ENCODE measurements at regions not wholly inside any gene's neighbourhood (a gene's known extent, or its start where the extent isn't known, plus 50 kb on each side); places are given as distances from the start of the nearest gene placed in this dataset.

DNA sequence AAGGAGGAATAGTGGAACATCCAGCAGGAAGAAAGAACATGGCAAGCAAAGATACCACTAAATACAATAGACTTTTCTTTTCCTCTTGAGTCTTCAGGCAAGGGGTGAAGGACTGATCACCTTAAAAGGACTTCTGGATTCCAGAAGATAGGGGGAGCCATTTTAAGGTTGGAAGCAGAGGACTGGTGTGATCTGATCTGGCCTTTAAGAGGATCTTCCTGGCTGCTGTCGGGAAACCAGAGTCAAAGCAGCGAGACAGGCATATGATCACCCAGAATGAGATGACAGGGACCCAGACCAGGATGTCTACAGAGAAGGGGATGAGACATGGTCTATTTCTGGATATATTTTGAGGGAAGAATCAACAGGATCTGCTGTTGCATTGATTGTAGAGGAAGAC is 558.0 kb downstream of the STK39 start:
- Histone ChIP-seq H3K4me2 (no peak overlapping the region), H3K27ac (ENCODE audit: low read depth in 2 of 2, low read length in 1 of 2) (no peak overlapping the region), H3F3A (replicated peaks; ENCODE audit: insufficient read depth) (no peaks in the 10 kb centered on the region), H3K9me2 (no peaks in the 10 kb centered on the region), H3K4me3 (ENCODE audit: low read depth in 2 of 2, low read length in 1 of 2) (no peak overlapping the region), H3K36me3 (replicated peaks in 1 of 2; ENCODE audit: control insufficient read depth in 1 of 2, insufficient read depth in 2 of 2, low read length in 1 of 2) (no peaks in the 10 kb centered on the region), H3K4me1 (ENCODE audit: control insufficient read depth in 1 of 2, insufficient read depth in 2 of 2, low read depth in 1 of 2, low read length in 1 of 2) (no peaks in the 10 kb centered on the region; a peak in 1 of 4 replicates), H3K9ac (no peak overlapping the region), H4K20me1 (ENCODE audit: insufficient read depth) (no peaks in the 10 kb centered on the region), H3K27me3 (ENCODE audit: insufficient read depth) (no peaks in the 10 kb centered on the region), H2AFZ (ENCODE audit: low read depth) (no peak overlapping the region), H3K79me2 (ENCODE audit: insufficient read depth) (no peaks in the 10 kb centered on the region), H3K9me3 (no peaks in the 10 kb centered on the region)
- DNase-seq: no peak
- WGBS (ENCODE audit: low lambda C conversion rate): 87% methylated on average over 2 of the region's 2 CpGs
- TF ChIP-seq, protein P1, sequence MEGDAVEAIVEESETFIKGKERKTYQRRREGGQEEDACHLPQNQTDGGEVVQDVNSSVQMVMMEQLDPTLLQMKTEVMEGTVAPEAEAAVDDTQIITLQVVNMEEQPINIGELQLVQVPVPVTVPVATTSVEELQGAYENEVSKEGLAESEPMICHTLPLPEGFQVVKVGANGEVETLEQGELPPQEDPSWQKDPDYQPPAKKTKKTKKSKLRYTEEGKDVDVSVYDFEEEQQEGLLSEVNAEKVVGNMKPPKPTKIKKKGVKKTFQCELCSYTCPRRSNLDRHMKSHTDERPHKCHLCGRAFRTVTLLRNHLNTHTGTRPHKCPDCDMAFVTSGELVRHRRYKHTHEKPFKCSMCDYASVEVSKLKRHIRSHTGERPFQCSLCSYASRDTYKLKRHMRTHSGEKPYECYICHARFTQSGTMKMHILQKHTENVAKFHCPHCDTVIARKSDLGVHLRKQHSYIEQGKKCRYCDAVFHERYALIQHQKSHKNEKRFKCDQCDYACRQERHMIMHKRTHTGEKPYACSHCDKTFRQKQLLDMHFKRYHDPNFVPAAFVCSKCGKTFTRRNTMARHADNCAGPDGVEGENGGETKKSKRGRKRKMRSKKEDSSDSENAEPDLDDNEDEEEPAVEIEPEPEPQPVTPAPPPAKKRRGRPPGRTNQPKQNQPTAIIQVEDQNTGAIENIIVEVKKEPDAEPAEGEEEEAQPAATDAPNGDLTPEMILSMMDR (IDR thresholded peaks at IDR 0.05): peak; percentile 35
- TF ChIP-seq GATA2 (CRISPR knock-in tag; IDR thresholded peaks at IDR 0.05): no peak
- POLR2A ChIA-PET: no interaction called here
- CTCF ChIA-PET: no interaction called here

DNA sequence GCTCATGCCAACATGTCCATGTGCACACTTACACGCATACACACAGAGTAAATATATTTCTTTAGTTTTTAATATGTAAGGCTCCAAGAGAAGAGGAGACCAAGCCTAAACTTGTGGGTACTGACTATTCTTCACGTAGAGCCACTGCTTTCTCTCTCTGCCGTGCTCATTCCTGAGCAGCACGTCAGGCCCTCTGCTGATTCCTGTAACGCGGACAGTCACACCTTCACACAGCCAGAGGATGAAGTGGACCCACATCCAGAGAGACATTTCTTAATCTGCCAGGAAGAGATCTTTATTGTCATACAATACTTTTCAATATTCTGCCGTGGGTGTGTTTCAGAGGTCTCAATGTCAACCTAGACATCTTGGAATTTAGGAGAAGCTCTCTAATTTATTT is 560.7 kb downstream of the STK39 start:
- TF ChIP-seq, protein P2, sequence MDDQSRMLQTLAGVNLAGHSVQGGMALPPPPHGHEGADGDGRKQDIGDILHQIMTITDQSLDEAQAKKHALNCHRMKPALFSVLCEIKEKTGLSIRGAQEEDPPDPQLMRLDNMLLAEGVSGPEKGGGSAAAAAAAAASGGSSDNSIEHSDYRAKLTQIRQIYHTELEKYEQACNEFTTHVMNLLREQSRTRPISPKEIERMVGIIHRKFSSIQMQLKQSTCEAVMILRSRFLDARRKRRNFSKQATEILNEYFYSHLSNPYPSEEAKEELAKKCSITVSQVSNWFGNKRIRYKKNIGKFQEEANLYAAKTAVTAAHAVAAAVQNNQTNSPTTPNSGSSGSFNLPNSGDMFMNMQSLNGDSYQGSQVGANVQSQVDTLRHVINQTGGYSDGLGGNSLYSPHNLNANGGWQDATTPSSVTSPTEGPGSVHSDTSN (IDR thresholded peaks at IDR 0.05): no peak
- TF ChIP-seq, protein P3, sequence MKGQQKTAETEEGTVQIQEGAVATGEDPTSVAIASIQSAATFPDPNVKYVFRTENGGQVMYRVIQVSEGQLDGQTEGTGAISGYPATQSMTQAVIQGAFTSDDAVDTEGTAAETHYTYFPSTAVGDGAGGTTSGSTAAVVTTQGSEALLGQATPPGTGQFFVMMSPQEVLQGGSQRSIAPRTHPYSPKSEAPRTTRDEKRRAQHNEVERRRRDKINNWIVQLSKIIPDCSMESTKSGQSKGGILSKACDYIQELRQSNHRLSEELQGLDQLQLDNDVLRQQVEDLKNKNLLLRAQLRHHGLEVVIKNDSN (IDR thresholded peaks at IDR 0.05; ENCODE audit: borderline replicate concordance, low read depth): no peak
- Histone ChIP-seq H3K4me1 (ENCODE audit: control insufficient read depth in 1 of 2, insufficient read depth in 2 of 2, low read depth in 1 of 2, low read length in 1 of 2) (peaks cover 0 to 6% of the 10 kb centered on the region in 2 experiments; a peak in 2 of 4 replicates), H4K20me1 (ENCODE audit: insufficient read depth) (no peaks in the 10 kb centered on the region), H3F3A (replicated peaks; ENCODE audit: insufficient read depth) (no peaks in the 10 kb centered on the region), H3K4me3 (ENCODE audit: low read depth in 2 of 2, low read length in 1 of 2) (no peak overlapping the region), H3K9me2 (no peaks in the 10 kb centered on the region), H3K36me3 (replicated peaks in 1 of 2; ENCODE audit: control insufficient read depth in 1 of 2, insufficient read depth in 2 of 2, low read length in 1 of 2) (no peaks in the 10 kb centered on the region), H3K27ac (ENCODE audit: low read depth in 2 of 2, low read length in 1 of 2) (no peak overlapping the region), H3K9me3 (no peaks in the 10 kb centered on the region), H2AFZ (ENCODE audit: low read depth) (no peak overlapping the region), H3K79me2 (ENCODE audit: insufficient read depth) (no peaks in the 10 kb centered on the region), H3K4me2 (no peak overlapping the region), H3K27me3 (ENCODE audit: insufficient read depth) (no peaks in the 10 kb centered on the region), H3K9ac (no peak overlapping the region)
- WGBS (ENCODE audit: low lambda C conversion rate): 83% methylated on average over 7 of the region's 7 CpGs
- DNase-seq: no peak
- ChIA-PET POLR2A (no interaction called here), CTCF (interaction anchor here (1.1 kb wide), 1 partner anchor 240 kb away, joined by 3 read pairs; no protein-coding TSS in a partner anchor)

DNA sequence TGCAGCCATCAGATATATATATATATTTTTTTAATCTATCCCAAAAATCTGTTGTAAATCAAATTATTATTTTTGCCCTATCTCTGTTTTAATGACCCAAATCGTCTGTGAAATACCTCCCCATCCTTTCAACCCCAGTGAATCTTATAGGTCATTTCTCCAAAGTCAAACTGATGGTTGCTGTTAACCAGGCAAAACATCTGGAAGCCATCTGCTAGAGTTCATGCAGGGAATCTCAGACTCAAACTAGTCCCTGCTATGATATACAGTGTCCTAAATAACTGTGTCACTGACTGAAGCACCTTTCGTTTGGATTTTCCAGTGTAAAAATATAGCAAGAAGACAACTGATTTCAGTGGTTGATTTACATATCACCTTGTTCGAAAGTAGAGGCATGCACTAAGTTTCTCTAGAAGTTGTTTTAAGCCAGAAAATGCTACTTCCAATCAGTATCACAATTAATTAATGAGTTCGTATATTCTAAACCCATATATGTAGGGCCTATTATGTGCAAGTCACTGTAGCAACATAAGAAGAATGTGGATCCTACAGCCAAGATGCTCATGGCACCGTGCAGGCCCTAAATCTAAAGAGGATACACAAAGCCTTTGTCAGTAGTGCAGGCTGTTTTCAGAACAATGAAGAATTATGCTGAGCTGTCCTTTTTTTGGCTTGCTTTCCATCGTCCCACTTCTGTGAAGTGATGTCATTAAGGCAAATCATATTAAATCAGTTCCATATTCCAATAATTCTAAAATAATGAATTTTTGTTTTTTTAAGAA is 566.0 kb downstream of the STK39 start:
- no peaks in the 10 kb centered on the region for H3K27me3 ChIP-seq (ENCODE audit: insufficient read depth)
- WGBS (ENCODE audit: low lambda C conversion rate): 24% methylated on average over 6 of the region's 6 CpGs
- no peak overlapping the region for H2AFZ ChIP-seq (ENCODE audit: low read depth)
- no peaks in the 10 kb centered on the region for H3K9me2 ChIP-seq
- H3K9me3 ChIP-seq: no peaks in the 10 kb centered on the region
- no peaks in the 10 kb centered on the region for H4K20me1 ChIP-seq (ENCODE audit: insufficient read depth)
- H3K4me2 ChIP-seq: no peak overlapping the region
- DNase-seq: peak; percentile 55
- TF ChIP-seq CHD2 (IDR thresholded peaks at IDR 0.05; ENCODE audit: low read length, partially characterized antibody) (peak; percentile 55), SIN3A (IDR thresholded peaks at IDR 0.05; ENCODE audit: borderline replicate concordance, low read depth, low read length) (no peak), MXI1 (IDR thresholded peaks at IDR 0.05; ENCODE audit: low read depth, low read length) (no peak), JUND (IDR thresholded peaks at IDR 0.05) (no peak), TCF12 (IDR thresholded peaks at IDR 0.05) (peak; percentile 59), RCOR1 (IDR thresholded peaks at IDR 0.05; ENCODE audit: low read length) (peak; percentile 43; the same call in 1 of the 2 replicates), TAF1 (IDR thresholded peaks at IDR 0.05; ENCODE audit: borderline replicate concordance, low read depth, low read length) (no peak), GATA2 (CRISPR knock-in tag; IDR thresholded peaks at IDR 0.05) (peak; percentile 7; the same call in 1 of the 2 replicates), POLR2AphosphoS5 (IDR thresholded peaks at IDR 0.05; ENCODE audit: low read depth, low read length) (no peak), FOSL2 (IDR thresholded peaks at IDR 0.05; ENCODE audit: borderline replicate concordance, low read depth) (no peak), YY1 (IDR thresholded peaks at IDR 0.05; ENCODE audit: low read depth) (no peak)
- TF ChIP-seq, protein P4, sequence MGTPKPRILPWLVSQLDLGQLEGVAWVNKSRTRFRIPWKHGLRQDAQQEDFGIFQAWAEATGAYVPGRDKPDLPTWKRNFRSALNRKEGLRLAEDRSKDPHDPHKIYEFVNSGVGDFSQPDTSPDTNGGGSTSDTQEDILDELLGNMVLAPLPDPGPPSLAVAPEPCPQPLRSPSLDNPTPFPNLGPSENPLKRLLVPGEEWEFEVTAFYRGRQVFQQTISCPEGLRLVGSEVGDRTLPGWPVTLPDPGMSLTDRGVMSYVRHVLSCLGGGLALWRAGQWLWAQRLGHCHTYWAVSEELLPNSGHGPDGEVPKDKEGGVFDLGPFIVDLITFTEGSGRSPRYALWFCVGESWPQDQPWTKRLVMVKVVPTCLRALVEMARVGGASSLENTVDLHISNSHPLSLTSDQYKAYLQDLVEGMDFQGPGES (IDR thresholded peaks at IDR 0.05; ENCODE audit: low read depth, low read length): no peak
- H3K4me3 ChIP-seq (ENCODE audit: low read depth in 2 of 2, low read length in 1 of 2): no peak overlapping the region
- ChIA-PET CTCF (interaction anchor here (1.1 to 2.6 kb wide), 2 partner anchors 437 to 1142 kb away, joined by 3 to 11 read pairs; no protein-coding TSS in a partner anchor), POLR2A (no interaction called here)
- peaks cover 0 to 13% of the 10 kb centered on the region in 2 experiments; a peak in 2 of 4 replicates for H3K4me1 ChIP-seq (ENCODE audit: control insufficient read depth in 1 of 2, insufficient read depth in 2 of 2, low read depth in 1 of 2, low read length in 1 of 2)
- H3F3A ChIP-seq (replicated peaks; ENCODE audit: insufficient read depth): no peaks in the 10 kb centered on the region
- no peak overlapping the region for H3K9ac ChIP-seq
- no peaks in the 10 kb centered on the region for H3K79me2 ChIP-seq (ENCODE audit: insufficient read depth)
- no peaks in the 10 kb centered on the region for H3K36me3 ChIP-seq (replicated peaks in 1 of 2; ENCODE audit: control insufficient read depth in 1 of 2, insufficient read depth in 2 of 2, low read length in 1 of 2)
- peak overlapping the region in 1 of 2 experiments; percentile 91; a peak in 2 of 4 replicates for H3K27ac ChIP-seq (ENCODE audit: low read depth in 2 of 2, low read length in 1 of 2)

Measured in SK-N-SH (cell line).